AG08396 (cell line): ENCODE measurements at regions not wholly inside any gene's neighbourhood (a gene's known extent, or its start where the extent isn't known, plus 50 kb on each side); places are given as distances from the start of the nearest gene placed in this dataset.

ENCODE experiments used
- DNase-seq: peaks from one replicate; pipeline ENCODE4 v3.0.0; 2012; ENCODE audit warnings: low spot score, mixed read lengths

- DNase-seq = no peak
Measured at GRCh38 chr2:121860758-121861227, 105.3 kb downstream of the TSN start.

- DNase-seq = no peak
Measured at GRCh38 chr2:121862286-121862685, 106.8 kb downstream of the TSN start.

- DNase-seq = no peak
Measured at GRCh38 chr2:121865914-121866313, 110.5 kb downstream of the TSN start.

- DNase-seq = peak; percentile 46
Measured at GRCh38 chr2:121866789-121867188, 111.3 kb downstream of the TSN start.

GRCh38 chr2:121868652-121869051 is 113.2 kb downstream of the TSN start:
- no peak for DNase-seq

GRCh38 chr2:121869363-121869762 is 113.9 kb downstream of the TSN start:
- DNase-seq = no peak

GRCh38 chr2:121869873-121870272 is 114.4 kb downstream of the TSN start:
- no peak for DNase-seq

- DNase-seq = no peak
Measured at GRCh38 chr2:121872651-121873050, 117.2 kb downstream of the TSN start.

- DNase-seq = no peak
Measured at GRCh38 chr2:121873864-121874263, 118.4 kb downstream of the TSN start.

- no peak for DNase-seq
Measured at GRCh38 chr2:121875585-121876185, 120.2 kb downstream of the TSN start.

- no peak for DNase-seq
Measured at GRCh38 chr2:121877366-121877765, 121.9 kb downstream of the TSN start.

GRCh38 chr2:121880283-121880682 is 124.8 kb downstream of the TSN start:
- no peak for DNase-seq

GRCh38 chr2:121881038-121881437 is 125.6 kb downstream of the TSN start:
- DNase-seq = no peak

GRCh38 chr2:121881950-121882349 is 126.5 kb downstream of the TSN start:
- DNase-seq = no peak

GRCh38 chr2:121884078-121884477 is 128.6 kb downstream of the TSN start:
- no peak for DNase-seq

GRCh38 chr2:121884511-121884921 is 129.1 kb downstream of the TSN start:
- DNase-seq = no peak

- DNase-seq = no peak
Measured at GRCh38 chr2:121886059-121886458, 130.6 kb downstream of the TSN start.

- no peak for DNase-seq
Measured at GRCh38 chr2:121887513-121888188, 132.2 kb downstream of the TSN start.

- DNase-seq = no peak
Measured at GRCh38 chr2:121888189-121888557, 132.7 kb downstream of the TSN start.

GRCh38 chr2:121890041-121890440 is 134.6 kb downstream of the TSN start:
- DNase-seq = no peak

- DNase-seq = no peak
Measured at GRCh38 chr2:121895723-121896571, 140.5 kb downstream of the TSN start.

- peak; percentile 61 for DNase-seq
Measured at GRCh38 chr2:121897335-121897970, 142.0 kb downstream of the TSN start.

- no peak for DNase-seq
Measured at GRCh38 chr2:121898483-121898882, 143.0 kb downstream of the TSN start.
